ENCODE measurements at regions not wholly inside any gene's neighbourhood (a gene's known extent, or its start where the extent isn't known, plus 50 kb on each side); places are given as distances from the start of the nearest gene placed in this dataset.

- Mint-ChIP-seq H3K4me3 (no peak overlapping the region), H3K4me1 (no peaks in the 10 kb centered on the region), H3K36me3 (no peaks in the 10 kb centered on the region; the same call in 1 of the 2 replicates), H3K27ac (no peak overlapping the region), H3K27me3 (ENCODE audit: low read depth) (no peaks in the 10 kb centered on the region), H3K9me3 (peaks cover 19% of the 10 kb centered on the region)
- TF ChIP-seq MXD4 (CRISPR knock-in tag; IDR thresholded peaks at IDR 0.05; ENCODE audit: borderline replicate concordance) (no peak), GABPB1 (CRISPR knock-in tag; IDR thresholded peaks at IDR 0.05) (peak; percentile 29; the same call in 1 of the 2 replicates), ARID4B (CRISPR knock-in tag; IDR thresholded peaks at IDR 0.05; ENCODE audit: borderline replicate concordance) (no peak), TCF7 (CRISPR knock-in tag; IDR thresholded peaks at IDR 0.05; ENCODE audit: low read depth) (no peak), TP53 (CRISPR knock-in tag; IDR thresholded peaks at IDR 0.05) (no peak), FOXJ3 (CRISPR knock-in tag; IDR thresholded peaks at IDR 0.05; ENCODE audit: borderline replicate concordance) (no peak)
- ChIA-PET CTCF (no interaction called here), POLR2A (no interaction called here)
- DNase-seq (ENCODE audit: low spot score) (no peak), ATAC-seq (no peak)
Measured at GRCh38 chr13:109309625-109310363, 476.6 kb downstream of the IRS2 start.

- no peak overlapping the region for H3K27ac Mint-ChIP-seq
- no peaks in the 10 kb centered on the region for H3K4me1 Mint-ChIP-seq
- ATAC-seq (no peak), DNase-seq (ENCODE audit: low spot score) (no peak)
- no peak for TF ChIP-seq ETV6 (CRISPR knock-in tag; IDR thresholded peaks at IDR 0.05)
- no peak for TF ChIP-seq IRF1 (CRISPR knock-in tag; IDR thresholded peaks at IDR 0.05)
- TF ChIP-seq MLX (CRISPR knock-in tag; IDR thresholded peaks at IDR 0.05), result no peak
- no peak for TF ChIP-seq ZNF532 (CRISPR knock-in tag; IDR thresholded peaks at IDR 0.05; ENCODE audit: borderline replicate concordance)
- no peak for TF ChIP-seq HMGA2 (CRISPR knock-in tag; IDR thresholded peaks at IDR 0.05)
- TF ChIP-seq ARID4B (CRISPR knock-in tag; IDR thresholded peaks at IDR 0.05; ENCODE audit: borderline replicate concordance), result no peak
- TF ChIP-seq NFATC4 (CRISPR knock-in tag; IDR thresholded peaks at IDR 0.05), result no peak
- H3K27me3 Mint-ChIP-seq (ENCODE audit: low read depth), result no peaks in the 10 kb centered on the region
- H3K9me3 Mint-ChIP-seq, result peaks cover 7% of the 10 kb centered on the region
- POLR2A ChIA-PET, result no interaction called here
- CTCF ChIA-PET, result interaction anchor here (0.6 kb wide), 1 partner anchor 110 kb away, joined by 3 read pairs; no protein-coding TSS in a partner anchor
- H3K4me3 Mint-ChIP-seq, result no peak overlapping the region
- no peaks in the 10 kb centered on the region; the same call in 1 of the 2 replicates for H3K36me3 Mint-ChIP-seq
Measured at GRCh38 chr13:109307027-109307426, 479.4 kb downstream of the IRS2 start.
